Amniotic stem cell (primary cell): ENCODE measurements at regions not wholly inside any gene's neighbourhood (a gene's known extent, or its start where the extent isn't known, plus 50 kb on each side); places are given as distances from the start of the nearest gene placed in this dataset.

ENCODE experiments used
- DNase-seq: peaks from one replicate; lab custom pipeline; 2025; lab: John Stamatoyannopoulos, UW

- DNase-seq, result no peak
These were observed 110.7 kb upstream of the SPRY2 start for GRCh38 chr13:80451641-80452040.

DNA sequence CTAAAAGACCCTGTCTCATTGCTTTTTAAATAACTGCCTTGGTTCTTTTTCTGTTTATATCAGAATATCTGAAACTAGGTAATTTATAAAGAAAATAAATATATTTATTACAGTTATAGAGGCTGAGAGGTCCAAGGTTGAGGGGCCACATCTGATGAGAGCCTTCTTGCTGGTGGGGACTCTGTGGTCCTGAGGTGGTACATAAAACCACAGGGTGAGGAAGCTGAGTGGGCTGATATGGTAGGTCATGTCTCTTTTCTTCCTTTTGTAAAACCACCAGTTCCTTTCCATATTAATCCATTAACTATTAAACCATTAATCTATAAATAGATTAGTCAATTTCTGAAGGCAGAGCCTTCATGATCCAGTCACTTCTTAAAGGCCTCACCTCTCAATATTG is 109.5 kb upstream of the SPRY2 start:
- DNase-seq, result no peak

DNA sequence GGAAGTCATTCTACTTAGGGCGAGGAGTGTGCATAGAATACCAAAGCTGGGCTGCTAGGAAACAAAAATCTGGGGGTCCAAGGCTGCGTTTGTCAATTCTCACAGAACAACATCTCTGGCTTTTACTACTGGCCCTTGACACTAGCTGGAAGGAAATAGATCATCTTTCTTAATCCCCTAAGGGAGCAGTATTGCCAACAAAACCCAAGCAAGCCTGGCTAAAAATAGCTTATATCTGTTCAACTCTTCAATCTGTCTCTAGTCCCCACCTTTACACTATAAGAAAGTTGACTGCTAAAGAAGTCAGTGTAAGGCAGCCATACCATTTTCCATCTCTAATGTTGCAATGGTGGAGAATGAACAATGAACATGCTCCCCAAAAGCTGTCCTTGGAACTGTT is 107.8 kb upstream of the SPRY2 start:
- no peak for DNase-seq

DNA sequence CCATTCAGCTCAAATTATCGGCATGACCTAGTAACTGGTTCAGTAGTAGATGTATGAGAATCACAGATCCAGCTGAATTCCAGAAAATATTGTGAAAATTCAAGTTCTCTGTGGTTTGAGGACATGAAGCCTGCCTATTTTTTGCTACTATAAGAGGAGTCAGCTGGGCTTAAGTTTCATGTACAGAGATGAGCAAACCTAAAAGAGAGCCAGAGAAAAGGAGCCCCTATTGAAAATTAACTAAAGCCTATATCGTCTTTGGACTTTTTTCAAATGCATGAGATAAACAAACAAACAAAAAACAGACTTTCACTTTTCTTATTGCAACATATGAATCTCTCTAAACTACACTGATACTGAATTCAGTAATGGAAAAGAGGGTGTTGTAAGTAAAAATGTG is 106.8 kb upstream of the SPRY2 start:
- DNase-seq, result no peak

DNA sequence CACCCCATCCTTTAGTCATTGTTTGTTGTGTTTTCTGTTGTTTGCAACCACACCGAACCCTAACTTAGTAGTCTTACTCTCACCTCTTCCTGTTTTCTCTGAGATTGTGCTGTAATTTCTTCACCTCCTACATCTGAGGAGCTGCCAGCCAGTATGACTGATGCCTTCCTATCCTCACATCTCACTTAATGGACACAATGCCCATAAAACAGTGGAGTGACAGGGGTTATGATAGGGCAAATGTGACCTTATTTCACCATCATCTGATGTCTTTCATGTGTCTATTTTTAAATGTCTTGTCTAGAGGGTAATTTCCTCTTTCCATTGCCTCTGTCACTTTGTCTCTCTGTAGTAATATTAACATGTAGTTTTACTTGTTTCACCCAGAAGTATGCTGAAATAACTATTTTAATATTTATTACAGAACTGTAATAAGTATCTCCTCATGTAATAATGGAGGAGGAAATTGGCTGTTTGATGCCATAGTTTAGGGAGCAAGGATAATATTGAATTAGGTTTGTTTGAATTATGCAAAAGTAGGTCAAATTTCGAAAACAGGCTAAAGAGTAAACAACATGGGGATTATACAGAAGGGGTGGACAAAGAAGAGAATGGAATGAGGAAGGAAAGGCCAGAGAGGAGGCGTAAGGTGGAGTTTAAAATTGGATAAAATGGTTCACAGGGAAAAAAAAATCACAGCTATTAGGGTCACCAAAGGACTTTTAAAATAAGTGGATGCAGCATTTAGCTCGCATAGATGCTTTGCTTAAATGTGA is 103.5 kb upstream of the SPRY2 start:
- no peak for DNase-seq

DNA sequence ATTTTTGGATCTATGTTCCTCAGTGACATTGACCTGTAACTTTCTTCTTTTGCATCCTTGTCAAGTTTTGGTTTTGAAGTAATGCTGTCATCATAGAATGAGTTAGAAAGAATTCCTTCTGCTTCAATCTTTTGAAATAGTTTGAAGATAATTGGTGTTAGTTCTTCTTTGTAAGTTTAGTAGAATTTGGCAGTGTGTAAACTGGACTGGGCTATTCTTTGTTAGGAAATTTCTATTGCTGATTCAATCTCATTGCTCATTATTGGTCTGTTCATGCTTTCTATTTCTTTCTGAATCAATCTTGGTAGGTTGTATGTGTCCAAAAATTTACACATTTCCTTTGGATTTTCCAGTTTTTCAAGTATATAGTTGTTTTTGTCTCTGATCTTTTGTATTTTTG is 101.7 kb upstream of the SPRY2 start:
- DNase-seq, result no peak

- no peak for DNase-seq
These were observed 101.0 kb upstream of the SPRY2 start for GRCh38 chr13:80441968-80442367.

DNA sequence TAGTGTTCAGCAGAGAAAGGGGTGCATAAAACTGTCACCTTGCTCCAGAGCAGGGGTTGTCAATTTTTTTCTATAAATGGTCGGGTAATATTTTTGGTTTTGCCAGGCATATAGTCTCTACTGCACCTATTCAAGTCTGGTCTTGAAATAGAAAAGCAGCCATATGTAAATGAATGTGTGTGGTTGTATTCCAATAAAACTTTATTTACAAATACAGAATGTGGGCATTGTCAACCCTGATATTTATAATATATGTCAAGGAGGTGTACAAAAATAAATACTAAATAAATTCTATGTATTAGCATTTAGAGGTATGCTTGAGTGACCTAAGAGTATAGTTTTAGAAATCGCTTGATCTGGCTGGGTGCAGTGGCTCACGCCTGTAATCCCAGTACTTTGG is 97.6 kb upstream of the SPRY2 start:
- no peak for DNase-seq

- DNase-seq, result no peak
These were observed 96.3 kb upstream of the SPRY2 start for GRCh38 chr13:80437231-80437630.

DNA sequence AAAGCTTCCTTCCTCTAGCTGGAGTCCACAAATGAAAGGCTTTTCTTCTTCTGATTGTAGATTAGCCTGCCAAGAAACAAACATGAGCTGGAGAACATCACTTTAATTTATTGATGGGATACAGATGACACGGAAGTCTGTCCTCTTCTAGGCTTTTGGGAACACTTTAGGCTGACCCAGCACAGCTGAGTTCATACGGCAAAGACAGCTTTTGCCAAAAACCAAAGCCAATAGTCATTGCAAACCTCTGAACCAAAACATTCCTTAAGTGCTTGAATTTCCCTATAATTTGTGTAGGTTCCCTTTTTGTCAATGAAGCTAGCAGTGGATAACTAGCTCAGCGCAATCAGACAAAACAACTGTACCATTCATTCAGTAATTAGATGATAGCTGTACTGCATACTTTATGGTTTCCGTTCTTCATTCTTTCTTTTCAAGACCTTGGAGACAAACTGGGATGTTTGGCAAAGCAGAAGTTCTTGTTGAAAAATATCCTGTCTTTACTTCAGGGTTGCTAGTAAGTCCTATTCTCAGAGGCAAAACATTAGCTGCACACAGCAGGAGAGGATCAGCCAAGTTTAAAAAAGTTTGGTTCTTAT is 95.7 kb upstream of the SPRY2 start:
- DNase-seq, result no peak

GRCh38 chr13:80430561-80430960 is 89.6 kb upstream of the SPRY2 start:
- no peak for DNase-seq

DNA sequence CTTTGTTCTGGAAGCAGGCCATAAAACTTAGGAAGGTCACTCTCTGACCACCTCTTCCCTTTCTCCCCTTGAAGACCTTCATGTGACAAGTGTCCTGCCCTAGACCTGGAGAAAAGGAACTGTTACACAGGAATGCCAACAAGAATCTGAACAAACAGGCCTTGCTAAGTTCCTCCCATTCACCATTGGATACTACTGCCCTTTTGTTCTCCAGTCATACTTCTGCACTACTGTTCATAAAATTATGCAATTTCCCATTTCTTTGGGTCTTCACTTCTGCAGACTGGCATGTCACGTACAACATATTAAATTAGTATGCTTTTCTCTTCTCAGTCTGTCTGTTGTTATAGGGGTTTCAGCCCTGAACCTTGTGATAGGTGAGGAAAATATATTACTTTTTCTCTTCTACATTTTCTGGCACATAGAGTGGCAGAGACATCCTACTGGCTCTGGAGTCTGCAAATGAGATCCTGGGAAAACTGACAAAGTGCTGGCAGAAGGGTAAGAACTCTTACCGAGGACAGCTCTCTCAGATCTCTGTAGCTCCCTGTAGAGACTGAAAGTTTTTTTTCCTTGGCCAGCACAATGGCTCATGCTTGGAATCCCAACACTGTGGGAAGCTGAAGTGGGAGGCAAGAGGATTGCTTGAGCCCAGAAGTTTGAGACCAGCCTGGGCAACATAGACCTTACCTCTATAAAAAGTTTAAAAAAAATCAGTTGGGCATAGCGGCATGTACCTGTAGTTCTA is 87.6 kb upstream of the SPRY2 start:
- DNase-seq, result no peak

DNA sequence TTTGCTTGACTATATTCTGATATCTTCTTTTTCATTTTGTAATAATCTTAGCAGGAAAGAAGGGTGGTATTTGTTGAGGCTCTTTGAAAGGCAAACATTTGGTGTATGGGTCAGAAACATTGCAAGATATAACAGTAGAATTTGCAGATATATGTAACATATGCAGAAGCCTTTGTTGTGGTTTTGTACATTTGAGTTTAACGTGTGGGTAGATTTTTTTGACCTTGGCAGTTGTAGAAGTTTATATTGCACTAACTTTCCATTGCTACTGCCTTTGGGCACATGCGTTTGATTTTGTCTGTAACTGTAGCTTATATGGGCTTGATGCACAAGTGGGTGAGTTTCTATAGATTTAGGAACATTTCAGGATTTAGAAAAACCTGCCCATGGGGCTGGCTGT is 78.5 kb upstream of the SPRY2 start:
- DNase-seq, result no peak

DNA sequence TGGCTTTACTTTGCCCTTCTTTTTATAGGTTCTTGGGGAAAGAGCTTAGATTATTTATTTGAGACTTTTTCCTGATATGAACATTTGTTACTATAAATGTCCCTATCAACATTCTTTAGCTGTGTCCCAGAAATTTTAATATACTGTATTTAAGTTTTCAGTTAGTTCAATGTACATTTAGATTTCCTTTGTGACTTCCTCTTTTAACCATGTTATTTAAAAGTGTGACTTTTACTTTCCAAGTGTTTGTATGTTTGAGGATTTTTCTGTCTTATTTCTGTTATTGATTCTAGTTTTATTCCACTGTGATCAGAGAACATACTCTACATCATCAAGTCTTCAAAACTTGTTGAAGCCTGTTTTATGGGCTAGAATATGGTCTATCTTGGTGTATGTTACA is 72.7 kb upstream of the SPRY2 start:
- no peak for DNase-seq

GRCh38 chr13:80408270-80408669 is 67.3 kb upstream of the SPRY2 start:
- DNase-seq, result no peak

GRCh38 chr13:80400865-80401426 is 60.0 kb upstream of the SPRY2 start:
- no peak for DNase-seq

- DNase-seq, result no peak
These were observed 59.4 kb upstream of the SPRY2 start for GRCh38 chr13:80400164-80400864.

- DNase-seq, result no peak
These were observed 58.6 kb upstream of the SPRY2 start for GRCh38 chr13:80399340-80400163.
